NCI-H2029 treated with DMSO at 0.1 percent for 48 hours (cell line): ENCODE measurements at regions not wholly inside any gene's neighbourhood (a gene's known extent, or its start where the extent isn't known, plus 50 kb on each side); places are given as distances from the start of the nearest gene placed in this dataset.
A peak's percentile ranks its signal among the peaks of the same experiment; 100 is the strongest.
"Not testable (repeated sequence)": the region's sequence is repeated elsewhere in the genome, so short reads cannot be mapped to it uniquely, and the experiment has no call there.

Experiments used
- DNase-seq: peaks from one replicate; lab custom pipeline; 2025; lab: John Stamatoyannopoulos, UW

DNA sequence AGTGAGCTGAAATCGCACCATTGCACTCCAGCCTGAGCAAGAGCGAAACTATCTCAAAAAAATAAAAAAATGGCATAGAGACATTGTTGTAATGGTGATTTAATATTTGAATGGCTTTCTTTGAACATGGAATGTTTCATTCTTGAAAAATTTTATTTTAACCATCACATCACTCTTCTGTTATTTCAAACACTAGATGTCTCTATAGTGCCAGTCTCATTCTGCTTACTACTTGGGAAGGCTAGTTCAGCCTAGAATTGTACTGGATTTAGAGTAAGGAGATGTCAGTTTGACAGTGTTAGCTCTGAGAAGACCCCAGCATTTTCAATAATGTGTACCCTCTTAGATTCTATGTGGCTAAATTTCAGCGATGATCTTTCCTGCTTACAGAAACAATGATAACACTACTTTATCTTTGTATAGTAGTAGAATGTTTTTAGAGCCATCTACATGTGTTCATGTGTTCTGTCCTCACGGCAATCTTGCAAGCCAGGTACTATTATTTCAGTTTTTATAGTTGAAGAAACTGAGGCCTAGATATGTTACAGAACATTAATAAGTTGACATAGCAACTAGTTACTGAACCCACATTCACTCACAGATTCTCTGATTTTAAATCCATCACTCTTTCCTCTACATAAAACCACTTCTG lies 142.9 kb upstream of the ZSWIM2 start:
- DNase-seq, result no peak

DNA sequence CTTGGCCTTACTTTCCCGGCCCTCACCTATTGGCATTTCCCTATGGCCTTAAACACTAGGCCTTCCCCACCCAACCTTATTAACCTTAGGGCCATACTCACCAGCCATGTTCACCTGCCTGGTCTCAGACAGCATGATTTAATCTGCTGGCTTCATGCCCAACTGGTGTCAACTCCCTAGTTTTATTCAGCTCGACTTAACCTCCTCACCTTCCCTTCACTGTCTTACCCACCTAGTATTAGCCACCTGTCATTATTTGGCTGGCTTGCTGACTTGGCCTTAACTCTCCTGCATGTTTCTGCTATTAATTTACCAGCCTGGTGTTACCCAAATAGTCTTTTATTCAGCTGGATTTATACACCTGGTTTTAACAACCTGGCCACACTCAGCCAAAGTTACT lies 136.0 kb upstream of the ZSWIM2 start:
- DNase-seq, result peak; percentile 17

DNA sequence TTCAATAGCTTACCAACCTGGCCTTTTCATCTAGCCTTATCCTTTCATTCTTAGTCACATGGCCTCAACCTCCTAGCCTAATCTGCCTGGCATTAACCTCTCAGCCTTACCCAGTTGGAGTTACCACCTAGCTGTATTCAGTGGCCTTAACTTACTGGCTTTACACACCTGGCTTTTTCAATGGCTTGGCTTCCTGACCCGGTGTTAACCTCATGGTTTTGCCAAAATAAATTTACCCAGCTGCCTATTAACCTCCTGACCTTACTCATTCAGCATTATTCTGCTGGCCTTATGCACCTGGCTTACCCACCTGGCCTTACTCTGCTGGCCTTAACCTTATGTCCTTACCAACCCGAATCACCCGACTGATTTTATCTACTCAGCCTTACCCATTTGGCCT lies 135.5 kb upstream of the ZSWIM2 start:
- no peak for DNase-seq

DNA sequence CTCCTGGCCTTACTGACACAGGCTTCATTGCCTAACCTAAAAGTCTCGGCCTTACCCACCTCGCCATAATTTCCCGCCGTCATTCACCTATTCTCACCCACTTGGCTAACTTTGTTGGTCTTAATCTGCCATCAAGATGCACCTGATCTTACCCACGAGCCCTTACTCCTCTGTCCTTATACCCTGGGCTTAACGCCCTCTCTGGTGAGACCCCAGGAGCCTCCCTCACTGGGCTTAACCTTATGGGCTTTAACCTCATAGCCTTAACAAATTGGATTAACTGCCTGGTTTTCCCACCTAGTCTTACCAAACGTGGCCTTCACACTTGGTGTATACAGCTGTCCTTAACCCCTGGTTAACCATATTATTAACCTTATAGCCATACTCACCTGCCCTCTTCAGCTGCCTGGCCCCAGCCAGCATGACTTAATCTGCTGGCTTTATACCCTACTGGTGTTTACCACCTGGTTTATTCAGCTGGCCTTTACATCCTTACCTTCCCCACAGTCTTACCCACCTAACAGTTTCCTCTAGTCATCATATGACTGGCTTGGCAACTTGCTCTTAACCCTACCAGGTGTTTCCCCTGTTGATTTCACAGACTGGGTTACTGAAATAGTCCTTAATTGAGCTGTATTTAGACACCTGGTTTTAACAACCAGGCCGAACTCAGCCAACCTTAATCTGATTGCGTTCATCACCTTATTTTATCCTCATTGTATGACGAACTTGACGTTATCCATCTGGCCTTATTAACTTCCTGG lies 132.0 kb upstream of the ZSWIM2 start:
- DNase-seq, result peak; percentile 6

DNA sequence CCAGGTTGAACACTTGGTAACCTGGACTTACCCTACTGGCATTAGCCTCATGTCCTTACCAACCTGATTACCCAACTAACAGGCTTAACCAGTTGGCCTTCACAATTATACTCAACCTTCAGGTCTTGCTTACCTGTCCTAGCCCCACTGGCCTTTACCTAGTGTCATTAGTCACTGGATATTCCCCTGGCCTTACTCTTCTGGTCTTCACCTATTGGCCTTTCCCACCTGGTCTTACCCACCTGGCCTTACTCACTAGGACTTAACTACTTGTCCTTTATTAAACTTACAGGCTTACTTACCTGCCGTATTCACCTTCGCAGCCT lies 131.1 kb upstream of the ZSWIM2 start:
- DNase-seq, result no peak

DNA sequence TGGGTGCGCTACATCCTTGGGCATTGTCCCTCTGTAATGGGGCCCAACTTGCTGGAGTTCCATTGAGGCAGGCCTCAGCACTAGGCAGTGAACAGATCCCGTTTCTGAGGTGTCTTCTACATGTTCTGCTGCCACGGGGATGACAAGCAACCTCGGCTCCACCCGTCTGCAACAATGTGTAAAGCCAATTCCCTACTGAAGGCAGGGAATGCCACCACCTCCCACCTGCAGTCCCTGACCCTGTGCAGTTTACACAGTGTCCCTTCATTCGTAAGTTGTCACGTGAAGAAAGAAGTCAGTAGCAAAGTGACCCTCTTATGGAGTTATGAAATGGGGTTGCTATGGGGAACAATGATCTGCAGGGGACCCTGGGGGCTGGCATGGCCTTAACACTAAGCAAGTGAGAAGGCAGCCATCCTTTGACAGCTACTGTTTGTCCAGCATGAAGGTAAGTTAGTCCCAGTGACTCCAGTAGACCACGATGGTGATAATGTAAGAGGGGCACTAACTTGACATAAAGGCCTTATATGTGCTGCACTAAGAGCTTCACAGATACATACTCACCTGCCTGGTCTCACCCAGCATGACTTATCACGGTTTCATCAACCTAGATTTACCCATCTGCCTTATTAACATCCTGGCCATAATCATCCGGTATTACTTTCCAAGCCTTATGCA lies 130.6 kb upstream of the ZSWIM2 start:
- no peak for DNase-seq

DNA sequence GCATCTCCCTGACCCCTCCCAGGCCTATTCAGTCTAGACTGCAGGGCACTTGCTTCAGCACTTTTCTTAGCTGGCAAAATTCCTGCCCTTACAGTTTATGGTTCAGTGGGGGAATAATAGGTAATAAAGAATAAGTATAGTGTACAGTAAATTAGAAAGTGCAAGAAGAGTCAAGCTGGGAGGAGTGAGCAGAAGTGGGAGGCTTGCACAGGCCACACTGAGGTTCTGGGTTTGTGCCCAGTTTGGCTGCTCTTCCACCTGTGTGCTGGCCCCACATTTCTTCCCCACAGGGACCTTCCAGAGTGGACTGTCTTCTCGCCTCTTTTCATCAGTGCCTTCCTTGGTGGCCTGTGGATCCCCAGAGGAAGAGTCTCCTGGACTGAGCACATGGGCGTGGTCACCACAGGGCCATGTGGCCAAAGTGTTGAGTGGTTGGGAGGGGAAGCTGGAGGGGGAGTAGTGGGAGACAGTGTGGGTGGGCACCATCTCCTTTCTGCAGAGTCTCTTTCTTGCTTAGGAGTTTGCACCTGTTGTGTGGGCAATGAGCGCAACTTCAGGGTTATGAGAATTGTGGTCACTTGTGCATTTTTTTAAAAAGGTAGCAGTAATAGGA lies 128.6 kb upstream of the ZSWIM2 start:
- DNase-seq, result no peak

DNA sequence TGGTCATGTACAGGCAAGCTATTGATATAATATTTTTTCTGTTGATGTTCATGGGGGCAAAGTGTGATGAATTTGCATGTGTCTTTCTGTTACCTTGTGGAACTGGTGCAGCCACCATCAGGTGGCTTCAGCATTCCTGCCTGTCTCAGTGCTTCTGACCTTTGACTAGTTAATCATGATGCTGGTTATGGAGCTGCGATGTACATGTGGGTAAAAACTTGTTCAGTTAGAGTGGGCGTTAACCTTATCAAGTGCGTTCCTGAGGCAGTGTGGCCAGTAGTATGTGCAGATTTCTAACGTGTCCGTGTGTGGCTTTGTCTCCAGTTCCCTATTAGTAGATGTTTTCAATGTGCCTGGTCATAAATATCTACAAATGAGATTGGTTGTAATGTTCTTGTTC lies 127.4 kb upstream of the ZSWIM2 start:
- DNase-seq, result no peak

DNA sequence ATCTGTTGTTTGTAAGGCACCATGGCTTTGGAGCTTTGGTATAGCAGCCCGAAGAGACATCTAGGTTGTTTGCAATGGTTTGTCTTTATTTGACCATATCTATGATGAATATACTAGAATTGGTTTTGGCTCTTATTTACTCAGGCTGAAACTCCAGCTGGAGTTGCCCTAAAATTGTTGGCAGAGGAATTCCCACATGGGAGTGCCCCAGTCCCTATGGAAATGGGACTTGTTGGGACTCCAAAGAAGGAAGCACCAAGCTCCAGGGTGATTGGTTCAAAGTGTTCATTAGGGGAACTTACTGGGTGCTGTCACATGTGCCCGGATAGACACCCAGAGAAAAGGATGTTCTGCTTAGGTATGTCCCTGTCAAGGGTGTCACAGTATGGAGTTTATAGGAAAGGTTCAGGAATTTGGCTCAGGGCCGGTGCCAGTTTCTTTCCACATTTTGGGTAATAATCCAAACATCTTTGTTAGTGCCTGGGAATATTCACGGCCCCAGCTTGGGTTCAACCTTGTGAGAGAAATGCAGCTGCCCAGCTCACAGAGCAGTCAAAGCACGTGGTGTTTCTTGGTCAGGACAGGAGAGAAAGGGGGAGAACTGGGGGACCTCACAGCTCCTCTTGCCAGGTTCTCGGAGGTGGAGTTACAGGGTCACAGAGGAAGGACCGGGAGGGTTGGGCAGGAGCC lies 123.5 kb upstream of the ZSWIM2 start:
- no peak for DNase-seq

DNA sequence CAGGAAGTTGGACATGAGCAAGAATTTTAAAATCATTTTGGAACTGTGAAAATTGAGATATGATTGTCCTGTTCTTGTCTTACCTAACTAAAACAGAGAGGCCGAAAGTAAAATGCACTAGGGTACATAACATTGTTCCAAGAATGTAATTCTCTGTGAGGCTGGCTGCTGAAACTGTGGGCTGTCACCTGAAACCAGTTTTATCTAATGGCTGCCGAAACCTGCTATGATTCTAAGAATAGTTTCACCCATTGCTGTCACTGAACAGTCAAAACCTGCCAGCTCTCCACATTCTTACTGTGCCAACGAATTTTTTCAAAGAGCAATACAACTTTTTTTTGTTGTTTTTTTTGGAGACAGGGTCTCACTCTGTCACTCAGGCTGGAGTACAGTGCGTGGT lies 119.3 kb upstream of the ZSWIM2 start:
- DNase-seq, result no peak

DNA sequence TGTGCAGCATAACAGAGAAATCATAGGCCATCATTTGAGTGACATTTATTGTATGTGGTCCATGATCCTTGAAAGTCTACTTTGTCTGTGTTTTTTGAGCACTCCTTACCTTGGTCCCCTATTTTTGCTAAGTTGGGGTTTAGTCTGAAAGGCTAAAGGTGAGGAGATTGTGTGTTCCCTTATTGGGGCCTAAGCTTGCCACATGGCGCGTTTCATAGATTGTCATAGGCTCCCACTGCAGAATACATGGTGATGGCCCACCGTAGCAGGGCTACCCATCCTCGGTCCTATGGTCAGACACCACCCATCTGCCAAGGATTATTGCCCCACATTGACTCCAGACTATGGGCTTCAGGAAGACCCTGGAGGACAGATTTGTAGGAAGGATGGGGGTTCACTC lies 117.0 kb upstream of the ZSWIM2 start:
- no peak for DNase-seq

DNA sequence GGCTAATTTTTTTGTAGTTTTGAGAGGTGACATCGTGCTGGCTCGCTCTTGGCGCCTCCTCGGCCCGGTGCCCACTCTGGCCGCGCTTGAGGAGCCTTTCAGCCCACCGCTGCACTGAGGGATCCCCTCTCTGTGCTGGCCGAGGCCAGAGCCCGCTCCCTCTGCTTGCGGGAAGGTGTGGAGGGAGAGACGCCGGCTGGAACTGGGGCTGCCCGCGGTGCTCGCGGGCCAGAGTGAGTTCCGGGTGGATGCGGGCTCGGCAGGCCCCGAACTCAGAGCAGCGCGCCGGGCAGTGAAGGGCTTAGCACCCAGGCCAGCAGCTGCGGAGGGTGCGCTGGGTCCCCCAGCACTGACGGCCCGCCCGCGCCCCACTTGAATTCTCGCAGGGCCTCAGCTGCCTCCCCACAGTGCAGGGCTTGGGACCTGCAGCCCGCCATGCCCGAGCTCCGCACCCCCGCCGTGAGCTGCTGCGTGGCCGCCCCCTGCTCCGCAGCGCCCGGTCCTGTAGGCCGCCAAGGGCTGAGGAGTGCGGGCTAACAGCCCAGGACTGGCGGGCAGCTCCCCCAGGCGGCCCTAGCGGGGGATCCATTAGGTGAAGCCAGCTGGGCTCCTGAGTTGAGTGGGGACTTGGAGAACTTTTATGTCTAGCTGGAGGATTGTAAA lies 113.2 kb upstream of the ZSWIM2 start:
- DNase-seq, result no peak

DNA sequence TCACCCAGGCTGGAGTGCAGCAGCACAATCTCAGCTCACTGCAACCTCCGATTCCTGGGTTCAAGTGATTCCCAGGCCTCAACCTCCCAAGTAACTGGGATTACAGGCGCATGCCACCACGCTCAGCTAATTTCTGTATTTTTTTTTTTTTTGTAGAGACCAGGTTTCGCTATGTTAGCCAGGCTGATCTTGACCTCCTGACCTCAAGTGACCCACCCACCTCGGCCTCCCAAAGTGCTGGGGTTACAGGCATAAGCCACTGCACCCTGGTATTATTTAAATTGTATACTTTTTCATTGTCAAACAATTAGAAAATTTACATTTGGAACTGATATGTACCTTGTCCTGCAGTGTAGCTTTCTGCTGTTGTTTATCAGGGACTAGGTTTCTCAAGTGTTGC lies 111.3 kb upstream of the ZSWIM2 start:
- not testable (repeated sequence) for DNase-seq

DNA sequence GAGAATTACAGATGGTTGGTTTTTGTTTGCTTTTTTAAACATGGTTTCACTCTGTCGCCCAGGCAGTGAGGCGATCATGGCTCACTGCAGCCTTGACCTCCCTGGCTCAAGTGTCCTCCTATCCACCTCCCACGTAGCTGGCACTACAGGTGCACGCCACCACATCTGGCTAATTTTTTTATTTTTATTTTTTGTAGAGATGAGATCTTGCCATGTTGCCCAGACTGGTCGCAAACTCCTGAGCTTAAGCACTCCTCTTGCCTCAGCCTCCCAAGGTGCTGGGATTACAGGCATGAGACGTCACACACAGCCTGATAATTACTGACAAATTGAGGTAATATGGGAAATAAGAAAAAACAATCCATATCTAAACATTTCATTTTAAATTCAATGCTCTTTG lies 110.5 kb upstream of the ZSWIM2 start:
- no peak for DNase-seq

DNA sequence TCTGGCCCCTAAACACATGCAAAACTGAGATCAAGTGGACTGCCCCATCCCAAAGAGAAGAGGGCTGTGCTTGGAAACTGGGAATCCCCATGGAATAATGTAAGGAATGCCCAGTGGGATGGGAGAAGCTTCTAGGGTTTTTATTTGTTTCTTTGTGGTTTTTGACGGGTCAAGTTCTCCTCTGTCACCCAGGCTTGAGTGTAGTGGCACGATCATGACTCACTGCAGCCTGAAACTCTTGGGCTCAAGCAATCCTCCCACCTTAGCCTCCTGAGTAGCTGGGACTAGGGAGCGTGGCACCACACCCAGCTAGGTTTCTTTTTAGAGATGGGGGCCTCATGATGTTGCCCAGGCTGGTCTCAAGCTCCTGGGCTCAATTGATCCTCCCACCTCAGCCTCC lies 101.7 kb upstream of the ZSWIM2 start:
- DNase-seq, result no peak

DNA sequence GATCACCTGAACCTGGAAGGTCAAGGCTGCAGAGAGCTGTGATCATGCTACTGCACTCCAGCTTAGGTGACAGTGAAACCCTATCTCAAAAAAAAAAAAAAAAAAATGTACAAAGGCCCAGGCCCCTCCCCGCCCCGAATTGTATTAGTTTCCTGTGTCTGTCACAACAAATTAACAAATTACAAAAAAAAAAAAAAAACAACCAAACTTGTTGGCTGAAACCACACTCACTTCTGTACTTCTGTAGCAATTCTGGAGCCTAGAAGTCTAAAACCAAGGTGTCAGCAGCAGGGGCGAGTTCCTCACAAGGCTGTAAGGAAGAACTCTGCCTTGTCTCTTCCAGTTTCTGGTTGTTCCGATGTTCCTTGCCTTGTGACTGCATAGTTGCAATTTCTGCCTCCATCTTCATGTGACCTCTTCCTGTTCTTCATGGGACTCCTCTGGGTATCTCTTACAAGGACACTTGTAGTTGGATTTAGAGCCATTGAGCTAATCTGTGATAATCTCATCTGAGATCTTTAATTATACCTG lies 100.8 kb upstream of the ZSWIM2 start:
- no peak for DNase-seq

DNA sequence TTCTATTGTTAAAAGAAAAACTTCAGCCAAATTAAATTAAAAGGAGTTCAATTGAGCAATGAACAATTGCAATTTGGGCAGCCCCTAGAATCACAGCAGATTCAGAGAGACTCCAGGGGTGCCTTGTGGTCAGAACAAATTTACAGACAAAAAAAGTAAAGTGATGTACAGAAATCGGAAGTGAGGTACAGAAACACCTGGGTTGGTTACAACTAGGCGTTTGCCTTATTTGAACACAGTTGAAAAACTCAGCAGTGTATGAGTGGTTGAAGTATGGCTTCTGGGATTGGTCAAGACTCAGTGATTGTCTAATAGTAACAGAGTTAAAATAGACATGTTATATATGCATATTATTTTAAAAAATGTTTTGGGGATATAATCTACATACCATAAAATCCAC lies 98.5 kb upstream of the ZSWIM2 start:
- DNase-seq, result no peak

DNA sequence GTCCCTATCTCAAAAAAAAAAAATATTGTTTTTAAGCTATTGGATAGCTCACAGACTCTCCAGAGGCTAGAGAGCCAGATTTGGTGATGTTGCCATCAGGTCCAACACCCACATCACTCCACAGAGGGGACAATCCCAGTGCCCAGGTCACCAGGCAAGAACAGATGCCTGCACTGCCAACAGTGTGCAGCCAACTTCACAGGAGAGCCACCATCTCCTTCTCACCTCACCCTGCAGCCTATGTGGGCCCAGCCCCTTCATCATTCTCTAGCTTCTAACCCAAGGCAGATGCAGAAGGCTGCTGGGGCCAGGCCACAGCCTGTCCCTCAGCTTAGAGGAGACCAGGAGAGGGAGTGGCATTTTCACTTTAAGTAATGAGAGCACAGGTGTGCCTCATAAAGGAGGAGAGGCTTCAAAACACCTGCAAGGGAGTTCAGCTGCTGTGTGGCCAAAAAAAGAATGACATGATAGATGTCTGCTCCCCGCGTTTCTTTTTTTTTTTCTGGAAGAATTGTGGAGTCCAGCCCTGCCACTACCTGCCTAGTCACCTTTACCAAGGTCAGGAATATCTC lies 98.0 kb upstream of the ZSWIM2 start:
- no peak for DNase-seq

DNA sequence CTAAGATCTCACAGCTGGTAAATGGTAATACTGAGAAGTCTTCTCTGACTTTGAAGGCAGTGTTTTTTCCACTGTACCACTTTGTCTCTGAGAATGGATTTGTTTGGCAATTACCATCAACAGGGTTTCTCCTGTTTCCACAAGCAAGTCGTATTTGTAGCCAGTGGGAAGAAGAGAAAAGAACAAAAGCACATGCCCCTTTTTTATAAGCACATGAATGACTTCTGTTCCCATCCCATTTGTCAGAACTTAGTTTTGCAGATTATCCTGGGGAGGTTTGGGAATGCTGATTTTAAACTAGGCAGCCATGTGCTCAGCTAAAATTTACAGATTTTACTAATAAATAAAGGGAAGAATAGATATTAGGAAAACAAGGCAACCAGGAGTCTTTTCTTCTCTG lies 92.9 kb upstream of the ZSWIM2 start:
- no peak for DNase-seq

DNA sequence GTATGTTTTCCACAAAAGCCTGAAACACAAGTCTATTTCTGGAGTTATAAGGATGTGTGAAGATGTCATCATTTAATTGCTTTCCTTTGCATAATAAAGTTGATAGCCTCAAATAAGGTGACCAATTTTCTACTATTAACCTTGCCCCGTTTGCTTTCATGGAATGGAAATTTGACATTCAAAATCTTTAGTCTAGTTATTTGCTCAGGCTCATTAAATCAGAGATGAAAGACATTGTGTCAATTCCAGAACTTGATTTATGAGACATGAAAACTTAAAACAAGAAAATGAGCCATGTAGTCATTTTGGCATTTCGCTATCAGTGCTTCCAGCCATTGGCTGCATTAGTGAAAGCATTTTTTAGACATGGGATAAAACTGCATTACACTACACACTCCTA lies 91.5 kb upstream of the ZSWIM2 start:
- no peak for DNase-seq

DNA sequence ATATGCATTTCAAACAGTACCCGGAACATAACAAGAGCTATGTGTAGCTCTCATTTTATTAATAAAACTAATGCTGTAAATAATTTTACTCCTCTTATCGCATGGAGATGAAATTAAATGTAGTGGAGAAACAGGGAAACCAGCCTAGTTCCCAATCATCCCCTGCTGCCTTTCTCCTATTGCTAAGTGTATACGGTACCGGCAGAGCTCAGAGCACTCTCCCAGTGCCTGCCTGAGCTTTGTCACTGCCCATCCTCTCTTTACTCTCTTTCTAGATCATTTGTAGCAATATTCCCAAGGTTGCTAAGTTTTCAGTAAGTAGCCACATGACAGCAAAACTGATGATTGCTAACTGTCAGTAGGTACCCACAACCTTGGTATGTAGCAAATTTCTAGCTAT lies 85.5 kb upstream of the ZSWIM2 start:
- DNase-seq, result no peak

DNA sequence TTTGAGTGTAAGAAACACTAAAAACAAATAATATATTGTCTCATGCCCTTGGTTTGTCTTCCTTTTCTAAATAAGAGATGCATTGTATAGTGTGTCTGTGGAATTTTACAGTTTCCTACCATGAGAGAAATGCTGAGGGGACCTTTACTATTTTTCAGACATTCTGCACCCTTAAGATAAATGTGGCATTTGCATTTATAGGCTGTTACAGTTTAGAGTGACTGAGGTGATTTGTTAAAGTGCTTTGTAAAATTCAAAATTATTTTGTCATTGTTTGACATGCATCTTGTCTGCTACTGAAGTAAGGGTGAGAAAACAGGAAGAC lies 78.9 kb upstream of the ZSWIM2 start:
- no peak for DNase-seq
